ENCODE measurements at regions not wholly inside any gene's neighbourhood (a gene's known extent, or its start where the extent isn't known, plus 50 kb on each side); places are given as distances from the start of the nearest gene placed in this dataset.

- no peak for TF ChIP-seq EP300 (IDR thresholded peaks at IDR 0.05; ENCODE audit: borderline replicate concordance in 1 of 2, low read depth in 2 of 2, low read length in 2 of 2)
- no peak for TF ChIP-seq CTBP2 (IDR thresholded peaks at IDR 0.05; ENCODE audit: borderline replicate concordance, insufficient read depth, insufficient read length, low read length)
- no peak for TF ChIP-seq TEAD4 (IDR thresholded peaks at IDR 0.05; ENCODE audit: low read depth, low read length)
- TF ChIP-seq BCL11A (IDR thresholded peaks at IDR 0.05; ENCODE audit: low read depth in 2 of 2, low read length in 2 of 2), result no peak
Observed at GRCh38 chr11:92449222-92449621, 224.6 kb downstream of the FAT3 start (continued).
